Urinary bladder (tissue), 3 donors: ENCODE measurements at regions not wholly inside any gene's neighbourhood (a gene's known extent, or its start where the extent isn't known, plus 50 kb on each side); places are given as distances from the start of the nearest gene placed in this dataset.

Experiments
- DNase-seq: peaks from one replicate; pipeline ENCODE4 v3.0.0-alpha.2; 2015; ENCODE audit errors: extremely low spot score
- H3K27ac ChIP-seq: one replicate; pipeline ENCODE4 v1.5.1; 2013; ENCODE audit warnings: low read depth, mild to moderate bottlenecking, moderate library complexity
- H3K36me3 ChIP-seq: one replicate; pipeline ENCODE4 v1.6.1; 2013; ENCODE audit warnings: mild to moderate bottlenecking, moderate library complexity; ENCODE audit not compliant: insufficient read depth
- H3K4me1 ChIP-seq: one replicate; pipeline ENCODE4 v1.6.1; 2013; ENCODE audit warnings: mild to moderate bottlenecking, moderate library complexity; ENCODE audit not compliant: insufficient read depth
- H3K4me3 ChIP-seq: one replicate; pipeline ENCODE4 v1.5.1; 2013; ENCODE audit warnings: low read depth, low read length
- WGBS: extraction: QIAGEN DNeasy Blood & Tissue Kit; methylation state at CpG from one replicate; pipeline ENCODE4 v1.1.7; 2013; 5-methylcytosine and 5-hydroxymethylcytosine counted together
- donor health status: healthy with polysubstance abuse.
- donor health status: healthy.

GRCh38 chr10:61184429-61184828 lies 240.4 kb upstream of the RHOBTB1 start:
- Histone ChIP-seq H3K27ac (no peak overlapping the region), H3K4me1 (no peaks in the 10 kb centered on the region), H3K36me3 (no peaks in the 10 kb centered on the region), H3K4me3 (no peak overlapping the region)
- WGBS = 93% methylated on average over 2 of the region's 2 CpGs
- DNase-seq = no peak

GRCh38 chr10:61183967-61184366 lies 240.0 kb upstream of the RHOBTB1 start:
- no peak for DNase-seq
- H3K4me1 ChIP-seq = no peaks in the 10 kb centered on the region
- H3K27ac ChIP-seq = no peak overlapping the region
- 78% methylated on average over 1 of the region's 1 CpG for WGBS
- H3K36me3 ChIP-seq = no peaks in the 10 kb centered on the region
- no peak overlapping the region for H3K4me3 ChIP-seq

- Histone ChIP-seq H3K27ac (no peak overlapping the region), H3K4me3 (no peak overlapping the region), H3K4me1 (peaks cover 2% of the 10 kb centered on the region), H3K36me3 (no peaks in the 10 kb centered on the region)
- no peak for DNase-seq
- WGBS = 90% methylated on average over 3 of the region's 3 CpGs
Observed at GRCh38 chr10:61181832-61182231, 237.8 kb upstream of the RHOBTB1 start.

- no peak for DNase-seq
- Histone ChIP-seq H3K36me3 (no peaks in the 10 kb centered on the region), H3K4me3 (no peak overlapping the region), H3K27ac (no peak overlapping the region), H3K4me1 (peaks cover 4% of the 10 kb centered on the region)
- 83% methylated on average over 3 of the region's 3 CpGs for WGBS
Observed at GRCh38 chr10:61179771-61180170, 235.8 kb upstream of the RHOBTB1 start.

- DNase-seq = no peak
- WGBS = 41% methylated on average over 3 of the region's 3 CpGs
- no peak overlapping the region for H3K27ac ChIP-seq
Observed at GRCh38 chr10:61176424-61176823, 232.4 kb upstream of the RHOBTB1 start.

GRCh38 chr10:61175316-61175715 lies 231.3 kb upstream of the RHOBTB1 start:
- DNase-seq = no peak
- Histone ChIP-seq H3K27ac (no peak overlapping the region), H3K4me3 (no peak overlapping the region), H3K4me1 (peaks cover 4% of the 10 kb centered on the region), H3K36me3 (peaks cover 2% of the 10 kb centered on the region)

More at GRCh38 chr10:61176424-61176823, 232.4 kb upstream of the RHOBTB1 start:
- Histone ChIP-seq H3K4me3 (no peak overlapping the region), H3K4me1 (peaks cover 4% of the 10 kb centered on the region), H3K36me3 (peaks cover 2% of the 10 kb centered on the region)

GRCh38 chr10:61173450-61173849 lies 229.5 kb upstream of the RHOBTB1 start:
- DNase-seq = no peak
- Histone ChIP-seq H3K4me3 (no peak overlapping the region), H3K4me1 (peaks cover 4% of the 10 kb centered on the region), H3K36me3 (peaks cover 2% of the 10 kb centered on the region), H3K27ac (no peak overlapping the region)
- WGBS = 88% methylated on average over 5 of the region's 5 CpGs

GRCh38 chr10:61172182-61172926 lies 228.4 kb upstream of the RHOBTB1 start:
- H3K4me3 ChIP-seq = no peak overlapping the region
- H3K4me1 ChIP-seq = peaks cover 4% of the 10 kb centered on the region
- 93% methylated on average over 5 of the region's 5 CpGs for WGBS
- H3K27ac ChIP-seq = no peak overlapping the region
- DNase-seq = no peak
- peaks cover 2% of the 10 kb centered on the region for H3K36me3 ChIP-seq

GRCh38 chr10:61170594-61170993 lies 226.6 kb upstream of the RHOBTB1 start:
- Histone ChIP-seq H3K4me1 (no peaks in the 10 kb centered on the region), H3K36me3 (peaks cover 2% of the 10 kb centered on the region), H3K27ac (no peak overlapping the region), H3K4me3 (no peak overlapping the region)
- 96% methylated on average over 2 of the region's 2 CpGs for WGBS
- no peak for DNase-seq

GRCh38 chr10:61169294-61169693 lies 225.3 kb upstream of the RHOBTB1 start:
- no peaks in the 10 kb centered on the region for H3K4me1 ChIP-seq
- H3K4me3 ChIP-seq = no peak overlapping the region
- H3K27ac ChIP-seq = no peak overlapping the region
- peaks cover 2% of the 10 kb centered on the region for H3K36me3 ChIP-seq
- DNase-seq = no peak

GRCh38 chr10:61166489-61166888 lies 222.5 kb upstream of the RHOBTB1 start:
- Histone ChIP-seq H3K4me3 (no peak overlapping the region), H3K4me1 (no peaks in the 10 kb centered on the region), H3K27ac (no peak overlapping the region), H3K36me3 (no peaks in the 10 kb centered on the region)
- WGBS = 45% methylated on average over 1 of the region's 1 CpG
- no peak for DNase-seq

- H3K27ac ChIP-seq = no peak overlapping the region
Observed at GRCh38 chr10:61166065-61166464, 222.1 kb upstream of the RHOBTB1 start.

GRCh38 chr10:61164458-61165160 lies 220.6 kb upstream of the RHOBTB1 start:
- H3K4me3 ChIP-seq = no peak overlapping the region
- H3K27ac ChIP-seq = no peak overlapping the region
- WGBS = 34% methylated on average over 6 of the region's 6 CpGs
- no peaks in the 10 kb centered on the region for H3K4me1 ChIP-seq
- no peaks in the 10 kb centered on the region for H3K36me3 ChIP-seq
- no peak for DNase-seq

More at GRCh38 chr10:61166065-61166464, 222.1 kb upstream of the RHOBTB1 start:
- Histone ChIP-seq H3K4me3 (no peak overlapping the region), H3K36me3 (no peaks in the 10 kb centered on the region), H3K4me1 (no peaks in the 10 kb centered on the region)
- DNase-seq = no peak

- Histone ChIP-seq H3K4me3 (no peak overlapping the region), H3K4me1 (no peaks in the 10 kb centered on the region), H3K36me3 (no peaks in the 10 kb centered on the region), H3K27ac (no peak overlapping the region)
- DNase-seq = no peak
- WGBS = 95% methylated on average over 7 of the region's 7 CpGs
Observed at GRCh38 chr10:61163403-61163802, 219.4 kb upstream of the RHOBTB1 start.
